DND-41 (cell line): ENCODE measurements at regions not wholly inside any gene's neighbourhood (a gene's known extent, or its start where the extent isn't known, plus 50 kb on each side); places are given as distances from the start of the nearest gene placed in this dataset.

Experiments
- CTCF ChIP-seq: IDR thresholded peaks from 2 replicates; pipeline ENCODE4 v1.5.1; 2012; ENCODE audit warnings: borderline replicate concordance, low read length, moderate library complexity, mild to moderate bottlenecking; ENCODE audit not compliant: poor library complexity, severe bottlenecking; ENCODE audit errors: extremely low read depth
- EZH2 ChIP-seq: IDR thresholded peaks from 3 replicates; pipeline ENCODE4 v1.6.1; 2012; ENCODE audit warnings: borderline replicate concordance, low read depth, mild to moderate bottlenecking, moderate library complexity, low read length, inconsistent platforms; ENCODE audit not compliant: severe bottlenecking

GRCh38 chr9:108095496-108095895, 605.9 kb upstream of the KLF4 start:
- no peak for TF ChIP-seq CTCF
- TF ChIP-seq EZH2 = no peak
